ENCODE measurements at regions not wholly inside any gene's neighbourhood (a gene's known extent, or its start where the extent isn't known, plus 50 kb on each side); places are given as distances from the start of the nearest gene placed in this dataset.

- no peak overlapping the region for H3K4me2 ChIP-seq (ENCODE audit: low read depth, low read length)
- no peak overlapping the region for H2AFZ ChIP-seq (ENCODE audit: low read length)
- TF ChIP-seq, protein P1, sequence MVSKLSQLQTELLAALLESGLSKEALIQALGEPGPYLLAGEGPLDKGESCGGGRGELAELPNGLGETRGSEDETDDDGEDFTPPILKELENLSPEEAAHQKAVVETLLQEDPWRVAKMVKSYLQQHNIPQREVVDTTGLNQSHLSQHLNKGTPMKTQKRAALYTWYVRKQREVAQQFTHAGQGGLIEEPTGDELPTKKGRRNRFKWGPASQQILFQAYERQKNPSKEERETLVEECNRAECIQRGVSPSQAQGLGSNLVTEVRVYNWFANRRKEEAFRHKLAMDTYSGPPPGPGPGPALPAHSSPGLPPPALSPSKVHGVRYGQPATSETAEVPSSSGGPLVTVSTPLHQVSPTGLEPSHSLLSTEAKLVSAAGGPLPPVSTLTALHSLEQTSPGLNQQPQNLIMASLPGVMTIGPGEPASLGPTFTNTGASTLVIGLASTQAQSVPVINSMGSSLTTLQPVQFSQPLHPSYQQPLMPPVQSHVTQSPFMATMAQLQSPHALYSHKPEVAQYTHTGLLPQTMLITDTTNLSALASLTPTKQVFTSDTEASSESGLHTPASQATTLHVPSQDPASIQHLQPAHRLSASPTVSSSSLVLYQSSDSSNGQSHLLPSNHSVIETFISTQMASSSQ (IDR thresholded peaks at IDR 0.05; ENCODE audit: low read depth), result no peak
- TF ChIP-seq, protein P1 (CRISPR knock-in tag; IDR thresholded peaks at IDR 0.05; ENCODE audit: borderline replicate concordance), result no peak
- TF ChIP-seq IRX3 (CRISPR knock-in tag; IDR thresholded peaks at IDR 0.05; ENCODE audit: borderline replicate concordance, low read depth) (no peak), ZNF704 (CRISPR knock-in tag; IDR thresholded peaks at IDR 0.05; ENCODE audit: borderline replicate concordance) (no peak), RBM39 (IDR thresholded peaks at IDR 0.05; ENCODE audit: low read depth, low read length, poor library complexity, severe bottlenecking) (no peak)
- no TSS peak for BruUV-seq (replicated peaks)
- H3K79me2 ChIP-seq (ENCODE audit: insufficient read depth, low read length), result no peaks in the 10 kb centered on the region
- CTCF ChIA-PET (ENCODE audit: low intra/inter-chr PET ratio, low total read pairs), result no interaction called here
- no peak overlapping the region for H3K9ac ChIP-seq (ENCODE audit: insufficient read depth, low read depth, low read length)
- H4K20me1 ChIP-seq (ENCODE audit: insufficient read depth, low read length), result no peaks in the 10 kb centered on the region
- in situ Hi-C loops (cut with HindIII; ENCODE audit: extremely low pct_ligation_motif_present, low pct_unique_long_range_greater_than_20kb) (no loop called here), intact Hi-C loops (cut with micrococcal nuclease; ENCODE audit: unreplicated experiment) (no loop called here)
- POLR2A ChIA-PET, result no interaction called here
- H3K27ac ChIP-seq (ENCODE audit: extremely low read length, insufficient read depth, low read length), result no peak overlapping the region
- H3K36me3 ChIP-seq (replicated peaks in 1 of 2; ENCODE audit: control insufficient read depth in 1 of 2, insufficient read depth in 2 of 2, low read length in 2 of 2), result no peaks in the 10 kb centered on the region
- no peak overlapping the region for H3K4me3 ChIP-seq (replicated peaks in 1 of 3; ENCODE audit: insufficient read depth in 1 of 3, low read depth in 2 of 3, low read length in 3 of 3)
- ATAC-seq (no peak), FAIRE-seq (no peak), DNase-seq (ENCODE audit: low spot score) (no peak)
- no peaks in the 10 kb centered on the region for H3K4me1 ChIP-seq (ENCODE audit: insufficient read depth, low read length)
- no peaks in the 10 kb centered on the region for H3K27me3 ChIP-seq (ENCODE audit: control insufficient read depth in 1 of 2, insufficient read depth in 2 of 2, low read length in 2 of 2)
- no peaks in the 10 kb centered on the region for H3K9me3 ChIP-seq (ENCODE audit: low read length)
- WGBS (ENCODE audit: low lambda C conversion rate), result 13% methylated on average over 5 of the region's 5 CpGs
Measured at GRCh38 chr1:199311478-199312262, 672.8 kb downstream of the PTPRC start.
